Peyer's patch (tissue), 4 donors: ENCODE measurements at regions not wholly inside any gene's neighbourhood (a gene's known extent, or its start where the extent isn't known, plus 50 kb on each side); places are given as distances from the start of the nearest gene placed in this dataset.
"Not testable (repeated sequence)": the region's sequence is repeated elsewhere in the genome, so short reads cannot be mapped to it uniquely, and the experiment has no call there.

ENCODE experiments used
- DNase-seq, 3 donors: peaks; one replicate each; pipeline ENCODE4 v3.0.0-alpha.2; 2017 to 2019
- H3K27ac ChIP-seq, 4 donors: fragments of 200-600 bp; sonication (generic); one replicate each; pipeline ENCODE4 v1.5.1; 2016 to 2019
- H3K27me3 ChIP-seq, 2 donors: fragments of 200-600 bp; sonication (generic); one replicate each; pipeline ENCODE4 v1.5.1; 2019
- H3K36me3 ChIP-seq, 3 donors: fragments of 200-600 bp; sonication (generic); one replicate each; pipeline ENCODE4 v1.5.1; 2016 to 2019
- H3K4me1 ChIP-seq, 4 donors: fragments of 200-600 bp; sonication (generic); one replicate each; pipeline ENCODE4 v1.5.1; 2016 to 2019
- H3K4me3 ChIP-seq, 4 donors: fragments of 200-600 bp; sonication (generic); 1 replicate in 3 of 4; 2 replicates in 1 of 4; pipeline ENCODE4 v1.5.1; 2016 to 2019; ENCODE audit warnings: mild to moderate bottlenecking in 1 of 4
- H3K9me3 ChIP-seq, 4 donors: fragments of 200-600 bp; sonication (generic); one replicate each; pipeline ENCODE4 v1.5.1; 2016 to 2019; ENCODE audit warnings: mild to moderate bottlenecking in 1 of 4
- CTCF ChIP-seq, 6 experiments: fragments of 450-650 bp in 4 of 6; fragments of 200-600 bp in 2 of 6; sonication (generic) in 1 of 6; IDR thresholded peaks; one replicate each; pipeline ENCODE4 v1.5.1; 2017 to 2019; ENCODE audit warnings: antibody characterized with exemption in 6 of 6, mild to moderate bottlenecking in 3 of 6, moderate library complexity in 1 of 6
- POLR2A ChIP-seq, 2 donors: fragments of 450-650 bp; IDR thresholded peaks; one replicate each; pipeline ENCODE4 v1.5.1; 2017; ENCODE audit warnings: antibody characterized with exemption in 2 of 2, mild to moderate bottlenecking in 2 of 2, moderate library complexity in 2 of 2

DNA sequence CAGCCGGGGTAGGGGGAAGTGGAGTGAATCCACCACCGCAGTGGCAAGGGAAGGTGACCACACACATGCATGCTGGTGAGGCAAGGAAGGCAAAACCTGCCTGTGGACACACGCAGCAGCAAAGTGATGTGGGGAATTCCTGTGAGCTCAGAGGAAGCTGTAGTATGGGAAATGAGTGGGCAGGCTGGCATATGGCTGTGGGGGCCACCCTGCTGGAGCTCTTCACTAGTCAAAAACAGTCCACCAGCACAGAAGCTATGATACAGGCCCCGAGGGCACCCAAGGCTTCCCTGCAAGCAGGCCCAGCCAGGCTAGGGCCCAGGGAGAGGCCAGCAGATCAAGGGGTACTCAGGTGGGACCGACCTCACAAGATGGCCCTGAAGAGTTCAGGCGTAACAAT lies 239.1 kb downstream of the CHM start:
- Histone ChIP-seq H3K36me3 (no peaks in the 10 kb centered on the region), H3K9me3 (peaks cover 0 to 7% (median 0%) of the 10 kb centered on the region in 4 donors), H3K27ac (no peak overlapping the region), H3K4me1 (no peaks in the 10 kb centered on the region), H3K4me3 (no peak overlapping the region), H3K27me3 (no peaks in the 10 kb centered on the region)
- no peak for DNase-seq
- TF ChIP-seq POLR2A (IDR thresholded peaks at IDR 0.05) (no peak), CTCF (IDR thresholded peaks at IDR 0.05) (no peak)

- H3K27ac ChIP-seq, DNase-seq, H3K36me3 ChIP-seq, H3K4me1 ChIP-seq, H3K27me3 ChIP-seq, H3K4me3 ChIP-seq, H3K9me3 ChIP-seq: not testable (repeated sequence)
Measured at GRCh38 chrX:85772391-85772790, 275.0 kb downstream of the CHM start.

DNA sequence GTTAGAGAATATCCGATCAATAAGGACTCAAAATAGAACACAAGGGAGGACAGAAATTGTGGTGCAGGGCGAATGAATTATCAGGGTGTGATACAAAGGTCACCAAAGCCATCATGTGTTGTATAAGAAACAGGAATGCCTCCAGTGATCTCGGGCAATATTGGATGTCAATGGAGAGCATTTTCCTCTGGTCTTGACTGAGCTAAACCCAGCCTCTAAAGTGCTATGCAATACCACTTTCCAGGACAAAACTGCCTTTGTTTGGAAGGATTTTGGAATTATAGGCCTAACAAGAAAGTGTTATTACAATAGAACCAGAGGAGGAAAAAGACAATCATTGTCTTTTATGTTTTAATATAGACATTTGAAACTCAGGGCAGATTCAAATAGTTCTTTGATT lies 281.7 kb downstream of the CHM start:
- DNase-seq: no peak
- Histone ChIP-seq H3K27me3 (no peaks in the 10 kb centered on the region), H3K27ac (no peak overlapping the region), H3K4me3 (no peak overlapping the region), H3K9me3 (no peaks in the 10 kb centered on the region), H3K36me3 (no peaks in the 10 kb centered on the region), H3K4me1 (no peaks in the 10 kb centered on the region)
- no peak for TF ChIP-seq POLR2A (IDR thresholded peaks at IDR 0.05)
- no peak for TF ChIP-seq CTCF (IDR thresholded peaks at IDR 0.05)

DNA sequence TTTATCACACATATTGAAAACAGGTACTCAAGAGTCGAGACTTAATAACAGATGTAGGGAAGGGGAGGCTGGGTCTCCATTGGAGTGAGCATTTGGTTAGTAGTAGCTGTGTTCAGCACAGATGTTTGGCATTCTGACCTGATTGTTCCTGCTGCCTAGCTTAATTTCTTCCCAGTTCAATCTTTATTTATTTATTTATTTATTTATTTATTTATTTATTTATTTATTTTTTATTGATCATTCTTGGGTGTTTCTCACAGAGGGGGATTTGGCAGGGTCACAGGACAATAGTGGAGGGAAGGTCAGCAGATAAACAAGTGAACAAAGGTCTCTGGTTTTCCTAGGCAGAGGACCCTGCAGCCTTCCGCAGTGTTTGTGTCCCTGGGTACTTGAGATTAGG lies 324.3 kb downstream of the CHM start:
- DNase-seq, H3K27me3 ChIP-seq, H3K4me1 ChIP-seq, H3K9me3 ChIP-seq, H3K36me3 ChIP-seq, H3K27ac ChIP-seq, H3K4me3 ChIP-seq: not testable (repeated sequence)

DNA sequence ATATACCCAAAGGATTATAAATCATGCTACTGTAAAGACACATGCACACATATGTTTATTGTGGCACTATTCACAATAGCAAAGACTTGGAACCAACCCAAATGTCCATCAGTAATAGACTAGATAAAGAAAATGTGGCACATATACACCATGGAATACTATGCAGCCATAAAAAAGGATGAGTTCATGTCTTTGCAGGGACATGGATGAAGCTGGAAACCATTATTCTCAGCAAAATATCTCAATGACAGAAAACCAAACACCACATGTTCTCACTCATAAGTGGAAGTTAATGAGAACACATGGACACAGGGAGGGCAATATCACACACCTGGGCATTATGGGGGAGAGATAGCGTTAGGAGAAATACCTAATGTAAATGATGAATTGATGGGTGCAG lies 323.8 kb upstream of the POF1B start:
- H3K4me1 ChIP-seq, H3K36me3 ChIP-seq, H3K9me3 ChIP-seq, H3K27ac ChIP-seq, H3K4me3 ChIP-seq, H3K27me3 ChIP-seq, DNase-seq: not testable (repeated sequence)

GRCh38 chrX:85698921-85699320 lies 319.5 kb upstream of the POF1B start:
- Histone ChIP-seq H3K36me3 (no peaks in the 10 kb centered on the region), H3K4me3 (no peak overlapping the region), H3K4me1 (no peaks in the 10 kb centered on the region), H3K27ac (no peak overlapping the region), H3K9me3 (no peaks in the 10 kb centered on the region), H3K27me3 (no peaks in the 10 kb centered on the region)
- no peak for TF ChIP-seq POLR2A (IDR thresholded peaks at IDR 0.05)
- no peak for TF ChIP-seq CTCF (IDR thresholded peaks at IDR 0.05)
- no peak for DNase-seq

- Histone ChIP-seq H3K9me3 (no peaks in the 10 kb centered on the region), H3K27me3 (no peaks in the 10 kb centered on the region), H3K4me3 (no peak overlapping the region), H3K4me1 (no peaks in the 10 kb centered on the region), H3K36me3 (no peaks in the 10 kb centered on the region), H3K27ac (no peak overlapping the region)
- DNase-seq: no peak
- TF ChIP-seq POLR2A (IDR thresholded peaks at IDR 0.05) (no peak), CTCF (IDR thresholded peaks at IDR 0.05) (no peak)
Measured at GRCh38 chrX:85685843-85686242, 306.4 kb upstream of the POF1B start.
